GM12865 (cell line): ENCODE measurements at regions not wholly inside any gene's neighbourhood (a gene's known extent, or its start where the extent isn't known, plus 50 kb on each side); places are given as distances from the start of the nearest gene placed in this dataset.
A peak's percentile ranks its signal among the peaks of the same experiment; 100 is the strongest.
"Not testable (repeated sequence)": the region's sequence is repeated elsewhere in the genome, so short reads cannot be mapped to it uniquely, and the experiment has no call there.

Source experiments
- DNase-seq: peaks from one replicate; pipeline ENCODE4 v3.0.0; 2010; ENCODE audit warnings: low read depth
- H3K4me3 ChIP-seq: 2 replicates; pipeline ENCODE4 v1.5.1; 2011; ENCODE audit warnings: mild to moderate bottlenecking, low read depth, low read length, control low read depth
- CTCF ChIP-seq: IDR thresholded peaks from 2 replicates; pipeline ENCODE4 v1.5.1; 2011; ENCODE audit warnings: low read length, control low read depth, low read depth, inconsistent platforms; ENCODE audit not compliant: insufficient read depth; ENCODE audit errors: missing control alignments

- no peak for TF ChIP-seq CTCF
- no peak overlapping the region for H3K4me3 ChIP-seq
- DNase-seq, result no peak
These were observed 76.4 kb downstream of the PHAX start for GRCh38 chr5:126677121-126677520.

- no peak overlapping the region for H3K4me3 ChIP-seq
- no peak for TF ChIP-seq CTCF
- DNase-seq, result peak; percentile 74
These were observed 79.6 kb downstream of the PHAX start for GRCh38 chr5:126680191-126680817.

- DNase-seq, H3K4me3 ChIP-seq: not testable (repeated sequence)
These were observed 80.6 kb downstream of the PHAX start for GRCh38 chr5:126681314-126681713.

GRCh38 chr5:126681970-126682369 lies 81.2 kb downstream of the PHAX start:
- no peak for TF ChIP-seq CTCF
- no peak for DNase-seq
- no peak overlapping the region for H3K4me3 ChIP-seq

- H3K4me3 ChIP-seq, result no peak overlapping the region
- no peak for TF ChIP-seq CTCF
- DNase-seq, result no peak
These were observed 82.1 kb downstream of the PHAX start for GRCh38 chr5:126682856-126683255.

- no peak for DNase-seq
- no peak for TF ChIP-seq CTCF
- no peak overlapping the region for H3K4me3 ChIP-seq
These were observed 83.2 kb downstream of the PHAX start for GRCh38 chr5:126683912-126684311.

GRCh38 chr5:126684656-126685442 lies 84.1 kb downstream of the PHAX start:
- DNase-seq, result not testable (repeated sequence)

More at GRCh38 chr5:126684656-126685442, 84.1 kb downstream of the PHAX start:
- not testable (repeated sequence) for H3K4me3 ChIP-seq
